CD4-positive, CD25-positive, alpha-beta regulatory T cell (primary cell): ENCODE measurements at regions not wholly inside any gene's neighbourhood (a gene's known extent, or its start where the extent isn't known, plus 50 kb on each side); places are given as distances from the start of the nearest gene placed in this dataset.
"Not testable (repeated sequence)": the region's sequence is repeated elsewhere in the genome, so short reads cannot be mapped to it uniquely, and the experiment has no call there.

Source experiments
- ATAC-seq, 2 donors: fragments of 150-1000 bp; cut with Tn5 transposase; one replicate each; pipeline ENCODE4 v1.10.0; 2021; ENCODE audit warnings: low read depth in 2 of 2, moderate number of reproducible peaks in 2 of 2, moderate library complexity in 1 of 2
- DNase-seq, 3 donors: peaks; one replicate each; pipeline versions ENCODE4 v3.0.0 to v3.0.0-alpha.2; 2012 to 2022; ENCODE audit warnings: mixed read lengths in 1 of 3
- H3K27ac ChIP-seq: one replicate; pipeline ENCODE4 v1.7.0; 2013; ENCODE audit warnings: mild to moderate bottlenecking, low read length; ENCODE audit not compliant: insufficient read depth, poor library complexity, severe bottlenecking
- H3K27me3 ChIP-seq: one replicate; pipeline ENCODE4 v1.7.0; 2013; ENCODE audit warnings: low read length; ENCODE audit not compliant: control insufficient read depth, insufficient read depth
- H3K36me3 ChIP-seq: one replicate; pipeline ENCODE4 v1.7.0; 2013; ENCODE audit warnings: mild to moderate bottlenecking, low read length, moderate library complexity; ENCODE audit not compliant: control insufficient read depth, insufficient read depth
- H3K4me1 ChIP-seq: 2 replicates; pipeline ENCODE4 v1.7.0; 2013; ENCODE audit warnings: mild to moderate bottlenecking, low read length; ENCODE audit not compliant: insufficient read depth, control insufficient read depth, poor library complexity, severe bottlenecking
- H3K4me3 ChIP-seq: one replicate; pipeline ENCODE4 v1.7.0; 2013; ENCODE audit warnings: low read depth, mild to moderate bottlenecking, low read length, moderate library complexity
- H3K9me3 ChIP-seq, 2 experiments: 1 replicate in 1 of 2; 2 replicates in 1 of 2; pipeline ENCODE4 v1.7.0; 2013; ENCODE audit warnings: low read length in 2 of 2, mild to moderate bottlenecking in 1 of 2, moderate library complexity in 1 of 2; ENCODE audit not compliant: control insufficient read depth in 2 of 2
- H3K27ac Mint-ChIP-seq, 3 donors: one replicate each; pipeline ENCODE4 v1.8.0; 2020 to 2022; ENCODE audit warnings: mild to moderate bottlenecking in 3 of 3, mixed read lengths in 3 of 3, moderate library complexity in 2 of 3
- H3K27me3 Mint-ChIP-seq: one replicate; pipeline ENCODE4 v1.8.0; 2022; ENCODE audit warnings: mild to moderate bottlenecking, mixed read lengths
- H3K36me3 Mint-ChIP-seq: one replicate; pipeline ENCODE4 v1.8.0; 2020; ENCODE audit warnings: mixed read lengths
- H3K4me1 Mint-ChIP-seq, 4 donors: one replicate each; pipeline ENCODE4 v1.8.0; 2020 to 2022; ENCODE audit warnings: mixed read lengths in 4 of 4, mild to moderate bottlenecking in 1 of 4
- H3K4me3 Mint-ChIP-seq, 4 donors: one replicate each; pipeline ENCODE4 v1.8.0; 2020 to 2022; ENCODE audit warnings: mild to moderate bottlenecking in 4 of 4, mixed read lengths in 4 of 4, moderate library complexity in 3 of 4
- H3K9me3 Mint-ChIP-seq, 7 donors: one replicate each; pipeline ENCODE4 v1.8.0; 2020 to 2022; ENCODE audit warnings: mixed read lengths in 7 of 7, mild to moderate bottlenecking in 3 of 7, moderate library complexity in 2 of 7

DNA sequence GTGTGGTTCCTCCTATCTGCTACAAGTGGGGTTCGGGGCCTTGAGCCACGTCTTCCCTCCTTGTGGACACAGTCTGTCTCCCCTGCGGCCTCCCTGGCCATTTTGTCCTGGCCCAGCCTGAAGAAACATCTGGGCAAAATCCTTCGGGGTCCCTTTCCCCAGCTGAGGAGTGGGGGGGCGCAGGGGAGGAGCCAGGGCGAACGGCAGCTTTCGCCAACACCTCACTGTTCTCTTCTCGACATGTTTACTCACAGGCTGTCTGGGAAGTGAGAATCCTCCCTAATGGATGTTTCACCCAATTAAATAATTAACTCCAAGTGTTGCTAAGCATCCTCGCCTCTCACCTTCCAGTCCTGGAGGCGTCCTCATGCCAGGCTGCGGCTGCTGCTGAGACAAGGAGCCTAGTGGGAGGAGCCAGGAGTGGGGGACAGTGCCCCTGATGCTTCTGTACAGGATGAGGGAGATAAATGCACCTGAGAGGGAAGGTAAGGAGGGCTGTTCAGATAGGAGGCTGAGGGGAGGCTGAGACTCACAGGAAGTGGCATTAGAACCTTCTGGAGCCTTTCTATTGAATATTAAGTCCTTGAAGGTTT lies 72.4 kb upstream of the PLGLB1 start:
- H3K9me3 Mint-ChIP-seq, H3K27me3 ChIP-seq, H3K4me1 ChIP-seq, DNase-seq, H3K9me3 ChIP-seq, H3K36me3 ChIP-seq, H3K27ac Mint-ChIP-seq, H3K4me3 ChIP-seq, H3K27ac ChIP-seq, H3K27me3 Mint-ChIP-seq, H3K4me1 Mint-ChIP-seq, H3K4me3 Mint-ChIP-seq, ATAC-seq, H3K36me3 Mint-ChIP-seq: not testable (repeated sequence)

DNA sequence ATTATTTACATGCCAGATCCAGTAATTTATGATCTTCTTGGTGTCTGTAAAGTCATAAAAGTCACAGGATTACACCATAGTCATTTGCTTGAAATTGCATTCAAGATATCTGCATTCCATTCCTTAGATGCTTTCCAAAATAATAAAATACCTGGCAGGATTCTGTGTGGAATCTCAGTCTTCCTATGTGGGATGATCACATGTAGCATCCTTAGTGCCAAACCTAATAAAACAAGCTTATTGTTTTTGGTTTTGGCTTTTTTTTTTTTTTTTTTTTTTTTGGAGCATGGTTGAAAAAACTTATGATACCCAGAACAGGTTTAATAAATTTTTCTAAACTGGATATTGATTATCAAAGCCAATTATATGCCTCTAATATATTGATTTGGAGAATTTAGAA lies 74.2 kb upstream of the PLGLB1 start:
- not testable (repeated sequence) for H3K27me3 Mint-ChIP-seq, H3K4me3 Mint-ChIP-seq, H3K4me1 ChIP-seq, H3K27ac ChIP-seq, H3K27ac Mint-ChIP-seq, H3K36me3 ChIP-seq, H3K4me1 Mint-ChIP-seq, H3K4me3 ChIP-seq, H3K36me3 Mint-ChIP-seq, DNase-seq, H3K9me3 ChIP-seq, ATAC-seq, H3K9me3 Mint-ChIP-seq, H3K27me3 ChIP-seq

DNA sequence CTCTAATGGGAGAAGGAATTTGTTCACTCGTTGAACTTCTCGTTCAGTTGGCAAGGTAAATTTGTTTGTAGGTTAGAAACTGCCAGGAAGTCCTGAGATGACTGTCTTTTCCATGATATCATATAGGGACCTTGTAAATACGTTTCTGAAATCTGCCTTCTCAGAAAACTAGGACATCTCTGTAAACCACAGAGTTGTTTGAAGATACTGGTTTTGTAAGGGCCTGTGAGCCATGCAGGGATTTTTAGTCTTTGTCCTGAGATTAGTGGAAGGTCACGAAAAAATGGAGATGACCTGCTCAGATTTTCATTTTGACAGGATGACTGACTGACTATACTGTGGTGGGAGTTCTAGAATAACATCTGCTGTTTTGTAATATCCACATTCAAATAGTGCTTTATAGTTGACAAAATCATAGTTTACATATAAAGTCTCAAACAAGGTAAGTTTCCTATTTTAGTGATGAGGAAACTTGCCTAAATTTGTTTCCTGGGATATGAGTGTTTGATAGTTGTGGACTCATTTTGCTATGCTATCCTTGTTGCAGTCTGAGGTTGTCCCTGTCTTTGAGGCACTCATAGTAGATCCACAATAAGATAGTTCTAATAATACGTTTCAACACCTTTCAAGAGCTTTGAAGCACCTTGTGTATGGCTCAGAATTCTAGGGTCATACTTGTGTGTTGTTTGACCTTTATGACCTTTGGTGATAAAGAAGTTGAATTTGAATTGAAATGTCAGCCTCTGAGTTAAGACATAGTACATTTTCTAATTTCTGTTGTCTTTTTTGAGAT lies 107.3 kb upstream of the PLGLB1 start:
- H3K27ac Mint-ChIP-seq = peak overlapping the region in 1 of 3 donors; percentile 47

DNA sequence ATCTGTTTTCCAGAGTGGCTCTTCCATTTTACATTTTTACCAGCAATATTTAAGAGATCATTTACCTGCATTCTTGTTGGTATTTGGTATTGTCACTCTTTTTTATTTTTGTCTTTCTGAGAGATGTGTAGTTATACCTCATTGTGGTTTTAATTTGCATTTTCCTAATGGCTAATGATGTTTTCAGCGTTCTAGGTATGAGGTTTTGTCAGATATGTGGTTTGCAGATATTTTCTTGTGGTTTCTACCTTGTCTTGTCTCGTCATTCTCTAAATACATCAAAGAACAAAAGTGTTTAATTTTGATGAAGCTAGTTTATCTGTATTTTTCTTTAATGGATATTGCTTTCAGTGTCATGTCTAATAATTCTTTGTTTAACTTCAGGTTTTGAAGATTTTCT lies 110.9 kb upstream of the PLGLB1 start:
- not testable (repeated sequence) for H3K27me3 ChIP-seq, H3K4me1 ChIP-seq, H3K36me3 ChIP-seq, H3K9me3 Mint-ChIP-seq, H3K4me1 Mint-ChIP-seq, H3K27me3 Mint-ChIP-seq, H3K9me3 ChIP-seq, H3K27ac ChIP-seq, H3K27ac Mint-ChIP-seq, H3K36me3 Mint-ChIP-seq, H3K4me3 Mint-ChIP-seq, H3K4me3 ChIP-seq
- ATAC-seq (peak; percentile 65 to 68), DNase-seq (peak in 2 of 3 donors; percentile 8 to 21)

More for the DNA sequence above, 107.3 kb upstream of the PLGLB1 start:
- H3K9me3 Mint-ChIP-seq, H3K36me3 ChIP-seq, H3K4me3 Mint-ChIP-seq, H3K27ac ChIP-seq, H3K4me1 Mint-ChIP-seq, H3K9me3 ChIP-seq, H3K4me3 ChIP-seq, H3K4me1 ChIP-seq, H3K36me3 Mint-ChIP-seq, H3K27me3 Mint-ChIP-seq, ATAC-seq, H3K27me3 ChIP-seq: not testable (repeated sequence)
- DNase-seq = peak in 1 of 3 donors; percentile 6

DNA sequence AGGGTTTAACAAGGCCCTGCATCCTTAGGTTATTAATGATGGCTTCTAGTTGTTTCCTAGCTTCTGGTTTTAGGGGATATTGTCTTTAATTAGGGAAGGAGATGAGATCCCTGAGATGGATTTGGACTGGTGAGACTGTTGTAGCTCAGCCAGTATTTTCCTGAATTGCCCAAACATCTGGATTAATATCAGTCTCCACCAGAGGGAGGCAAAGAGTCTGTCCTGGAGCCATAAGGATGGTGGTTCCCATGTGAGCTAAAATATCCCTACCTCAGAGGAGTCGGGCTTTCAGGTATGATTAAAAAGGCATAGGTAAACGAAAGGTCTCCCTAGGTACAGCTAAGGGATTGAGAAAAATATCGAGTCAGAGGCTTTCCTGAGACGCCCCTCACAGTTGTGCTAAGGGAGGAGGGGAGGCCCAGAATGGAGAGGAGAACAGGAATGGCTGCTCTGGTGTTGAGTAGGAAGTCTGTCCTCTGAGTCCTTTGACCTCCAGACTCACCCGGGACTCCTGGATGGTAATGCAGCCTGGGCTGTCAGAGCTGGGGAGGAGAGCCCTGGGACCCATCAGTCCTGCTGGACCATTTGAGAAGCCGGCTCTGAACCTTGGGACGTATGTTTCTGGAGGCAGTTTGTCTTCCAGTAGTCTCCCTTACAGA lies 130.3 kb upstream of the PLGLB1 start:
- not testable (repeated sequence) for H3K36me3 Mint-ChIP-seq, H3K9me3 Mint-ChIP-seq, H3K4me3 Mint-ChIP-seq, DNase-seq, H3K4me1 ChIP-seq, H3K4me3 ChIP-seq, H3K27ac Mint-ChIP-seq, H3K9me3 ChIP-seq, H3K4me1 Mint-ChIP-seq, H3K27ac ChIP-seq, H3K27me3 Mint-ChIP-seq, H3K27me3 ChIP-seq, H3K36me3 ChIP-seq
- ATAC-seq = peak in 1 of 2 donors; percentile 20

DNA sequence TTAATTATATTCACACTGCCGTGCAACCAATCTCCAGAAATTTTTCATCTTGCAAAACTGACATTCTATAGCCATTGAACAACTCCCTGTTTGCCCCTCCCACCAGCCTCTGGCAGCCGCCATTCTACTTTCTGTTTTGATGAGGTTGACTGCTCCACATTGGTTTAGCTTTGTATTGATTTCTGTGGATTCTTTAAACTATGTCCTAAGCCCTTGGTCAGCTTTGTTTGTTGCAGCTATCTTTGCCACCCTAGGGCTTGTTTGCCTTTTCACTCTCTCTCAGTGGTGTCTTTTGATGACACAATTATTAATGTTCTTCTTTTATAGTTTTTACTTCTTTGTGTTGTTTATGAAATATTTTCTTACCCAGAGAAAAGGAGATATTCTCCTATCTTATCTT lies 152.8 kb upstream of the PLGLB1 start:
- H3K4me1 Mint-ChIP-seq, H3K27ac ChIP-seq, H3K27ac Mint-ChIP-seq, H3K36me3 ChIP-seq, H3K4me3 ChIP-seq, H3K9me3 Mint-ChIP-seq, H3K9me3 ChIP-seq, H3K27me3 ChIP-seq, H3K4me1 ChIP-seq, H3K4me3 Mint-ChIP-seq, ATAC-seq, H3K36me3 Mint-ChIP-seq, H3K27me3 Mint-ChIP-seq, DNase-seq: not testable (repeated sequence)

DNA sequence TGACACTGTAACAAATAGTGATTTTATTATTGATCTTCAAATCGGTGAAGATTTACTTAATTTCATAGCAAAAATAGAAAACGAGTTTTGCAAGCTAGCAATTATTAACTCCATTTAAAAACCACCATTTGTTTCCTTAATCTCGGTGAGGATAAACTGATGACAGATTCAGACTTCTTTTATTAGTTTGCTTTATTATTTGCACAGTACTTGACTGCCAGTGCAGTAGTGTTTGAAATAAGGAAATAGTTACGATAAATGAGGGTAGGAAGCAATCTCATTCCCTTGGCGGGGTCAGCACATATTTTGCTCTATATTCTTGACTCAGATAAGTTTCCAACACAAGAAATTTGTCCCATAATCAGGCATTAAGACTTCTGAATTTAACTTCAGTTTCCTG lies 161.7 kb upstream of the PLGLB1 start:
- not testable (repeated sequence) for H3K4me1 ChIP-seq, H3K27me3 ChIP-seq, DNase-seq, H3K36me3 ChIP-seq, H3K4me1 Mint-ChIP-seq, H3K27ac ChIP-seq, H3K9me3 Mint-ChIP-seq, H3K4me3 ChIP-seq, H3K27ac Mint-ChIP-seq, H3K27me3 Mint-ChIP-seq, H3K4me3 Mint-ChIP-seq, H3K36me3 Mint-ChIP-seq, ATAC-seq, H3K9me3 ChIP-seq

DNA sequence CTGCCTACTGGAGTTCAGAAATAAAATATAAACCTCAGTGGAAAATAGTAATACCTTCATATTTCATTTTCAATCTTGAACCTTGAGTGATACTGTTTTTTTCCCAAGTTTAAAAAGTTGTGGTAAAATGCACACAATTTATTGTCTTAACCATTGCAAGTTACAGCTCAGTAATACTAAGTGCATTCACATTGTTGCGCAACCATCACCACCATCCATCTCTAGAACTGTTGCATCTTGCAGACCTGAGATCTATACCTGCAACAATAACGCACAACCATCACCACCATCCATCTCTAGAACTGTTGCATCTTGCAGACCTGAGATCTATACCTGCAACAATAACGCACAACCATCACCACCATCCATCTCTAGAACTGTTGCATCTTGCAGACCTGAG lies 162.6 kb upstream of the PLGLB1 start:
- not testable (repeated sequence) for H3K4me3 Mint-ChIP-seq, H3K27me3 ChIP-seq, H3K36me3 Mint-ChIP-seq, H3K27ac Mint-ChIP-seq, H3K4me1 ChIP-seq, H3K4me1 Mint-ChIP-seq, ATAC-seq, H3K27ac ChIP-seq, H3K36me3 ChIP-seq, H3K9me3 ChIP-seq, H3K4me3 ChIP-seq, H3K27me3 Mint-ChIP-seq, H3K9me3 Mint-ChIP-seq, DNase-seq
